ENCODE measurements at regions not wholly inside any gene's neighbourhood (a gene's known extent, or its start where the extent isn't known, plus 50 kb on each side); places are given as distances from the start of the nearest gene placed in this dataset.
A peak's percentile ranks its signal among the peaks of the same experiment; 100 is the strongest.

GRCh38 chr13:31042049-31042448 is 109.6 kb downstream of the TEX26 start:
- Histone ChIP-seq H3K27ac (ENCODE audit: low read depth, low read length) (no peak overlapping the region), H3K79me2 (ENCODE audit: control insufficient read depth, low read length) (no peaks in the 10 kb centered on the region), H3K4me2 (ENCODE audit: low read length) (no peak overlapping the region), H3K9me3 (ENCODE audit: control insufficient read depth, insufficient read depth, low read length) (peaks cover 3% of the 10 kb centered on the region), H3K36me3 (ENCODE audit: control insufficient read depth, low read length) (no peaks in the 10 kb centered on the region), H3K4me3 (ENCODE audit: low read length) (no peak overlapping the region), H3F3A (ENCODE audit: control insufficient read depth, insufficient read depth) (0 out of 2 replicates have a peak, but pooled peaks cover 4% of the 10 kb centered on the region), H3K9me2 (replicated peaks; ENCODE audit: control insufficient read depth, low read length) (no peaks in the 10 kb centered on the region), H4K20me1 (ENCODE audit: control insufficient read depth, insufficient read depth, low read depth, low read length) (no peaks in the 10 kb centered on the region), H3K4me1 (ENCODE audit: control insufficient read depth, low read length) (peaks cover 39% of the 10 kb centered on the region), H3K27me3 (ENCODE audit: control insufficient read depth, low read length) (peaks cover 47% of the 10 kb centered on the region)
- TF ChIP-seq CTCF (IDR thresholded peaks at IDR 0.05; ENCODE audit: low read depth, low read length, poor library complexity, severe bottlenecking) (no peak), EZH2phosphoT487 (IDR thresholded peaks at IDR 0.05; ENCODE audit: borderline replicate concordance, low read length) (no peak)

- Histone ChIP-seq H3K9me2 (replicated peaks; ENCODE audit: control insufficient read depth, low read length) (no peaks in the 10 kb centered on the region), H3K4me1 (ENCODE audit: control insufficient read depth, low read length) (peaks cover 30% of the 10 kb centered on the region), H4K20me1 (ENCODE audit: control insufficient read depth, insufficient read depth, low read depth, low read length) (no peaks in the 10 kb centered on the region), H3K36me3 (ENCODE audit: control insufficient read depth, low read length) (no peaks in the 10 kb centered on the region), H3K27ac (ENCODE audit: low read depth, low read length) (no peak overlapping the region), H3K27me3 (ENCODE audit: control insufficient read depth, low read length) (peaks cover 48% of the 10 kb centered on the region), H3K4me3 (ENCODE audit: low read length) (peak overlapping the region; percentile 44), H3F3A (ENCODE audit: control insufficient read depth, insufficient read depth) (0 out of 2 replicates have a peak, but pooled peaks cover 4% of the 10 kb centered on the region), H3K4me2 (ENCODE audit: low read length) (peak overlapping the region; percentile 67), H3K9me3 (ENCODE audit: control insufficient read depth, insufficient read depth, low read length) (peaks cover 3% of the 10 kb centered on the region), H3K79me2 (ENCODE audit: control insufficient read depth, low read length) (no peaks in the 10 kb centered on the region)
- no peak for TF ChIP-seq EZH2phosphoT487 (IDR thresholded peaks at IDR 0.05; ENCODE audit: borderline replicate concordance, low read length)
- TF ChIP-seq CTCF (IDR thresholded peaks at IDR 0.05; ENCODE audit: low read depth, low read length, poor library complexity, severe bottlenecking), result no peak
Observed at GRCh38 chr13:31038834-31039552, 106.5 kb downstream of the TEX26 start.

GRCh38 chr13:31037874-31038500 is 105.5 kb downstream of the TEX26 start:
- peaks cover 3% of the 10 kb centered on the region for H3K9me3 ChIP-seq (ENCODE audit: control insufficient read depth, insufficient read depth, low read length)
- no peaks in the 10 kb centered on the region for H3K9me2 ChIP-seq (replicated peaks; ENCODE audit: control insufficient read depth, low read length)
- no peak overlapping the region for H3K4me2 ChIP-seq (ENCODE audit: low read length)
- 0 out of 2 replicates have a peak, but pooled peaks cover 4% of the 10 kb centered on the region for H3F3A ChIP-seq (ENCODE audit: control insufficient read depth, insufficient read depth)
- no peaks in the 10 kb centered on the region for H3K36me3 ChIP-seq (ENCODE audit: control insufficient read depth, low read length)
- H3K27me3 ChIP-seq (ENCODE audit: control insufficient read depth, low read length), result peaks cover 45% of the 10 kb centered on the region
- H3K27ac ChIP-seq (ENCODE audit: low read depth, low read length), result no peak overlapping the region
- no peaks in the 10 kb centered on the region for H4K20me1 ChIP-seq (ENCODE audit: control insufficient read depth, insufficient read depth, low read depth, low read length)
- TF ChIP-seq CTCF (IDR thresholded peaks at IDR 0.05; ENCODE audit: low read depth, low read length, poor library complexity, severe bottlenecking) (no peak), EZH2phosphoT487 (IDR thresholded peaks at IDR 0.05; ENCODE audit: borderline replicate concordance, low read length) (no peak)
- peaks cover 28% of the 10 kb centered on the region for H3K4me1 ChIP-seq (ENCODE audit: control insufficient read depth, low read length)
- no peak overlapping the region for H3K4me3 ChIP-seq (ENCODE audit: low read length)
- H3K79me2 ChIP-seq (ENCODE audit: control insufficient read depth, low read length), result no peaks in the 10 kb centered on the region

Measured in DOHH2 (cell line).